ENCODE measurements at regions not wholly inside any gene's neighbourhood (a gene's known extent, or its start where the extent isn't known, plus 50 kb on each side); places are given as distances from the start of the nearest gene placed in this dataset.
"Not testable (repeated sequence)": the region's sequence is repeated elsewhere in the genome, so short reads cannot be mapped to it uniquely, and the experiment has no call there.

GRCh38 chr1:193387406-193387805, 201.0 kb upstream of the B3GALT2 start:
- DNase-seq, result no peak

- not testable (repeated sequence) for DNase-seq
These were observed 192.0 kb upstream of the B3GALT2 start for GRCh38 chr1:193378451-193378850.

- DNase-seq, result no peak
These were observed 191.1 kb upstream of the B3GALT2 start for GRCh38 chr1:193377472-193377871.

GRCh38 chr1:193372553-193372952, 186.1 kb upstream of the B3GALT2 start:
- DNase-seq, result no peak

GRCh38 chr1:193368302-193368701, 181.9 kb upstream of the B3GALT2 start:
- no peak for DNase-seq

- DNase-seq, result no peak
These were observed 181.4 kb upstream of the B3GALT2 start for GRCh38 chr1:193367863-193368262.

GRCh38 chr1:193366764-193367507, 180.5 kb upstream of the B3GALT2 start:
- peak; percentile 1 for DNase-seq

- no peak for DNase-seq
These were observed 179.6 kb upstream of the B3GALT2 start for GRCh38 chr1:193365966-193366365.

- no peak for DNase-seq
These were observed 173.2 kb upstream of the B3GALT2 start for GRCh38 chr1:193359631-193360030.

- DNase-seq, result no peak
These were observed 172.0 kb upstream of the B3GALT2 start for GRCh38 chr1:193358419-193358818.

GRCh38 chr1:193356249-193356648, 169.8 kb upstream of the B3GALT2 start:
- DNase-seq, result no peak

- no peak for DNase-seq
These were observed 169.2 kb upstream of the B3GALT2 start for GRCh38 chr1:193355626-193356025.

GRCh38 chr1:193355178-193355577, 168.8 kb upstream of the B3GALT2 start:
- DNase-seq, result no peak

GRCh38 chr1:193348769-193349535, 162.5 kb upstream of the B3GALT2 start:
- DNase-seq, result no peak

GRCh38 chr1:193348091-193348768, 161.8 kb upstream of the B3GALT2 start:
- DNase-seq, result peak; percentile 31

- DNase-seq, result no peak
These were observed 159.7 kb upstream of the B3GALT2 start for GRCh38 chr1:193346085-193346484.

GRCh38 chr1:193342811-193343210, 156.4 kb upstream of the B3GALT2 start:
- DNase-seq, result no peak

GRCh38 chr1:193340331-193340730, 153.9 kb upstream of the B3GALT2 start:
- no peak for DNase-seq

GRCh38 chr1:193339401-193339800, 153.0 kb upstream of the B3GALT2 start:
- DNase-seq, result no peak

GRCh38 chr1:193338194-193338593, 151.8 kb upstream of the B3GALT2 start:
- DNase-seq, result peak; percentile 70

GRCh38 chr1:193335806-193336428, 149.5 kb upstream of the B3GALT2 start:
- peak; percentile 98 for DNase-seq

GRCh38 chr1:193333166-193333565, 146.8 kb upstream of the B3GALT2 start:
- DNase-seq, result no peak

GRCh38 chr1:193326296-193326695, 139.9 kb upstream of the B3GALT2 start:
- no peak for DNase-seq

Measured in fibroblast of skin of back (primary cell).